Astrocyte (in vitro differentiated cells and primary cell): ENCODE measurements at regions not wholly inside any gene's neighbourhood (a gene's known extent, or its start where the extent isn't known, plus 50 kb on each side); places are given as distances from the start of the nearest gene placed in this dataset.

Experiments
- DNase-seq: peaks from one replicate; pipeline ENCODE4 v3.0.0-alpha.2; 2010; ENCODE audit warnings: low read depth
- FAIRE-seq: peaks from 2 replicates; lab custom pipeline; 2011; peaks lifted over from hg19 to GRCh38; lab: Jason Lieb, UNC
- H2AFZ ChIP-seq: 2 replicates; pipeline ENCODE4 v1.6.0; 2012; ENCODE audit warnings: low read depth, low read length, inconsistent platforms
- H3K27ac ChIP-seq: 2 replicates; pipeline ENCODE4 v1.5.1; 2011; ENCODE audit warnings: low read depth, low read length, inconsistent platforms
- H3K27me3 ChIP-seq: 2 replicates; pipeline ENCODE4 v1.6.0; 2011; ENCODE audit warnings: low read length, inconsistent platforms; ENCODE audit not compliant: insufficient read depth
- H3K36me3 ChIP-seq: 2 replicates; pipeline ENCODE4 v1.5.1; 2011; ENCODE audit warnings: low read length, inconsistent platforms; ENCODE audit not compliant: insufficient read depth
- H3K4me1 ChIP-seq: 2 replicates; pipeline ENCODE4 v1.5.1; 2011; ENCODE audit warnings: low read length, inconsistent platforms; ENCODE audit not compliant: insufficient read depth
- H3K4me2 ChIP-seq: 2 replicates; pipeline ENCODE4 v1.6.0; 2012; ENCODE audit warnings: low read length, inconsistent platforms
- H3K4me3 ChIP-seq: 2 replicates; pipeline ENCODE4 v1.5.1; 2011; ENCODE audit warnings: low read depth, mild to moderate bottlenecking, low read length, inconsistent platforms; ENCODE audit not compliant: insufficient read depth
- H3K79me2 ChIP-seq: 2 replicates; pipeline ENCODE4 v1.6.0; 2012; ENCODE audit warnings: mild to moderate bottlenecking, low read length, inconsistent platforms; ENCODE audit not compliant: insufficient read depth
- H3K9ac ChIP-seq: 2 replicates; pipeline ENCODE4 v1.6.0; 2012; ENCODE audit warnings: mild to moderate bottlenecking, low read length, inconsistent platforms
- H3K9me3 ChIP-seq: 2 replicates; pipeline ENCODE4 v1.5.1; 2012; ENCODE audit warnings: low read depth, mild to moderate bottlenecking, low read length, inconsistent platforms; ENCODE audit not compliant: insufficient read depth
- H4K20me1 ChIP-seq: 2 replicates; pipeline ENCODE4 v1.6.0; 2012; ENCODE audit warnings: low read length, inconsistent platforms; ENCODE audit not compliant: insufficient read depth
- H3K27ac Mint-ChIP-seq: one replicate; pipeline ENCODE4 v1.8.0; 2021; ENCODE audit warnings: mild to moderate bottlenecking, mixed read lengths; ENCODE audit not compliant: unreplicated experiment
- H3K27me3 Mint-ChIP-seq: one replicate; pipeline ENCODE4 v1.8.0; 2021; ENCODE audit warnings: low read depth, mixed read lengths; ENCODE audit not compliant: unreplicated experiment
- H3K36me3 Mint-ChIP-seq: one replicate; pipeline ENCODE4 v1.8.0; 2021; ENCODE audit warnings: low read depth, mixed read lengths; ENCODE audit not compliant: unreplicated experiment
- H3K4me1 Mint-ChIP-seq: one replicate; pipeline ENCODE4 v1.8.0; 2021; ENCODE audit warnings: low read depth, mixed read lengths; ENCODE audit not compliant: unreplicated experiment
- H3K4me3 Mint-ChIP-seq: one replicate; pipeline ENCODE4 v1.8.0; 2021; ENCODE audit warnings: mild to moderate bottlenecking, moderate library complexity, mixed read lengths; ENCODE audit not compliant: unreplicated experiment
- H3K9me3 Mint-ChIP-seq: one replicate; pipeline ENCODE4 v1.8.0; 2021; ENCODE audit warnings: mild to moderate bottlenecking, mixed read lengths; ENCODE audit not compliant: unreplicated experiment
- CTCF ChIP-seq: IDR thresholded peaks from 2 replicates; pipeline ENCODE4 v1.5.1; 2011; ENCODE audit warnings: low read depth, mild to moderate bottlenecking, inconsistent platforms, low read length, moderate library complexity; ENCODE audit not compliant: insufficient read depth
- EZH2 ChIP-seq: IDR thresholded peaks from 2 replicates; pipeline ENCODE4 v1.6.1; 2012; ENCODE audit warnings: mild to moderate bottlenecking, low read length, inconsistent platforms; ENCODE audit not compliant: insufficient read depth

GRCh38 chr5:161034451-161034850 is 182.4 kb upstream of the ATP10B start:
- no peaks in the 10 kb centered on the region for H3K36me3 Mint-ChIP-seq

GRCh38 chr5:161030229-161030628 is 178.2 kb upstream of the ATP10B start:
- H3K9me3 Mint-ChIP-seq: no peaks in the 10 kb centered on the region
- Histone ChIP-seq H3K4me2 (no peak overlapping the region), H3K4me1 (no peaks in the 10 kb centered on the region), H3K36me3 (no peaks in the 10 kb centered on the region), H3K4me3 (no peak overlapping the region), H2AFZ (no peak overlapping the region), H3K9ac (no peak overlapping the region), H3K27me3 (no peaks in the 10 kb centered on the region), H3K27ac (no peak overlapping the region), H3K9me3 (no peaks in the 10 kb centered on the region), H4K20me1 (no peaks in the 10 kb centered on the region), H3K79me2 (no peaks in the 10 kb centered on the region)
- no peaks in the 10 kb centered on the region for H3K36me3 Mint-ChIP-seq
- H3K4me1 Mint-ChIP-seq: no peaks in the 10 kb centered on the region
- H3K27ac Mint-ChIP-seq: no peak overlapping the region
- FAIRE-seq (no peak), DNase-seq (no peak)
- TF ChIP-seq EZH2: no peak
- H3K4me3 Mint-ChIP-seq: no peak overlapping the region
- peaks cover 6% of the 10 kb centered on the region for H3K27me3 Mint-ChIP-seq

More at GRCh38 chr5:161034451-161034850, 182.4 kb upstream of the ATP10B start:
- Histone ChIP-seq H3K36me3 (no peaks in the 10 kb centered on the region), H3K27me3 (no peaks in the 10 kb centered on the region), H3K27ac (no peak overlapping the region), H3K9me3 (no peaks in the 10 kb centered on the region), H3K79me2 (no peaks in the 10 kb centered on the region), H3K4me2 (no peak overlapping the region), H2AFZ (no peak overlapping the region), H4K20me1 (no peaks in the 10 kb centered on the region), H3K4me1 (no peaks in the 10 kb centered on the region), H3K4me3 (no peak overlapping the region), H3K9ac (no peak overlapping the region)
- DNase-seq: no peak
- H3K4me1 Mint-ChIP-seq: no peaks in the 10 kb centered on the region
- H3K27ac Mint-ChIP-seq: no peak overlapping the region
- H3K27me3 Mint-ChIP-seq: peaks cover 9% of the 10 kb centered on the region
- no peak for TF ChIP-seq EZH2
- no peak for TF ChIP-seq CTCF
- no peak for FAIRE-seq
- no peaks in the 10 kb centered on the region for H3K9me3 Mint-ChIP-seq
- H3K4me3 Mint-ChIP-seq: no peak overlapping the region

- Histone ChIP-seq H3K27me3 (no peaks in the 10 kb centered on the region), H3K4me1 (no peaks in the 10 kb centered on the region), H3K9ac (no peak overlapping the region), H3K4me3 (no peak overlapping the region), H3K4me2 (no peak overlapping the region), H3K9me3 (no peaks in the 10 kb centered on the region), H3K36me3 (no peaks in the 10 kb centered on the region), H2AFZ (no peak overlapping the region), H4K20me1 (no peaks in the 10 kb centered on the region), H3K79me2 (no peaks in the 10 kb centered on the region), H3K27ac (no peak overlapping the region)
- Mint-ChIP-seq H3K27ac (no peak overlapping the region), H3K4me1 (no peaks in the 10 kb centered on the region), H3K9me3 (no peaks in the 10 kb centered on the region), H3K27me3 (peaks cover 6% of the 10 kb centered on the region), H3K4me3 (no peak overlapping the region), H3K36me3 (no peaks in the 10 kb centered on the region)
- DNase-seq: no peak
- TF ChIP-seq CTCF (no peak), EZH2 (no peak)
- no peak for FAIRE-seq
Observed at GRCh38 chr5:161027763-161028162, 175.8 kb upstream of the ATP10B start.
